ENCODE measurements at regions not wholly inside any gene's neighbourhood (a gene's known extent, or its start where the extent isn't known, plus 50 kb on each side); places are given as distances from the start of the nearest gene placed in this dataset.

DNA sequence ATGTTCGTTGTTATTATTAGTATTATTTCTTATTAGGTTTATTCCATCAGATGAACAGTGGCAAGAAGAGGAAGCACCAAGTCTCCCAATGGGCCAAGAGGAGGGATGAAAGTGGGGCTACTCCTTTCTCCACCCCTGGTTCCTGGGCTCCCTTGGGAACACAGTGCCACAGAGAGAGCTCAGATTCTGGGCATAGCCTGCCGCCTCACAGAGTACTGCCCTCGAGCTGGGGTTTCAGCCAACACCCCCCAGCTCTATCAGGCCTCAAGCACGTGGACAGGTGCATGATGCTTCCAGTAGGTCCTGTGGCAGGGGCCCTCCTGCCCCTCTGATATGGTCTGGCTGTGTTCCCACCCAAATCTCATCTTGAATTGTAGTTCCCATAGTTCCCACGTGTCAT, 103.6 kb upstream of the RNF32 start:
- 94% methylated on average over 3 of the region's 5 CpGs for WGBS (ENCODE audit: insufficient coverage)
- H3K36me3 ChIP-seq (ENCODE audit: control insufficient read depth, insufficient read depth, low read length): no peaks in the 10 kb centered on the region
- no peaks in the 10 kb centered on the region for H3K4me1 ChIP-seq (ENCODE audit: control insufficient read depth, insufficient read depth, low read length)
- no peaks in the 10 kb centered on the region for H3K9me3 ChIP-seq (ENCODE audit: control insufficient read depth, insufficient read depth, low read length)
- no peaks in the 10 kb centered on the region for H3K27me3 ChIP-seq (ENCODE audit: control insufficient read depth, insufficient read depth, low read length)
- no peak for DNase-seq (ENCODE audit: low read depth in 4 of 6, low spot score in 6 of 6)
- H3K27ac ChIP-seq (ENCODE audit: low read depth, low read length): no peak overlapping the region
- H3K4me3 ChIP-seq (ENCODE audit: low read depth, low read length): no peak overlapping the region

DNA sequence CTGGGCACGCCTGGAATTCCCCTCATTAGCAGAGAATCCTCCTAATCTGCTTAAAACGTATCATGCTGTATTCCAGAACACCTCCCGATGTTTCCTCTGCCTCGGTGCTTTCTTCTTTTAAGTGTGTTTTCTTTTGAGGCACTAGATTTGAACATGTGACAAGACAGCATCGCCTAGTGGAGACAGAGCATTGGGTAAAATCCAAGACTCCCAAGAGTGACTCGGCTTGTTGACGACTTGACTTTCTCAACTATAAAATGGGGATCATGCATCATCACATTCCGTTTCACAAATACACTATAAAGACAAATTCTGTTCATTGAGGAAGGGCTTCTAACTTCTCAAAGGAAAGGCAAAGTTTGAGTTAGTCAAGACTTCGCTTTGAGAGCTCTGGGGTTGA, 105.6 kb upstream of the RNF32 start:
- H3K27me3 ChIP-seq (ENCODE audit: control insufficient read depth, insufficient read depth, low read length): no peaks in the 10 kb centered on the region
- no peak overlapping the region for H3K27ac ChIP-seq (ENCODE audit: low read depth, low read length)
- no peaks in the 10 kb centered on the region for H3K36me3 ChIP-seq (ENCODE audit: control insufficient read depth, insufficient read depth, low read length)
- H3K4me1 ChIP-seq (ENCODE audit: control insufficient read depth, insufficient read depth, low read length): no peaks in the 10 kb centered on the region
- H3K4me3 ChIP-seq (ENCODE audit: low read depth, low read length): no peak overlapping the region
- no peaks in the 10 kb centered on the region for H3K9me3 ChIP-seq (ENCODE audit: control insufficient read depth, insufficient read depth, low read length)
- DNase-seq (ENCODE audit: low read depth in 4 of 6, low spot score in 6 of 6): no peak
- WGBS (ENCODE audit: insufficient coverage): 100% methylated on average over 1 of the region's 9 CpGs

DNA sequence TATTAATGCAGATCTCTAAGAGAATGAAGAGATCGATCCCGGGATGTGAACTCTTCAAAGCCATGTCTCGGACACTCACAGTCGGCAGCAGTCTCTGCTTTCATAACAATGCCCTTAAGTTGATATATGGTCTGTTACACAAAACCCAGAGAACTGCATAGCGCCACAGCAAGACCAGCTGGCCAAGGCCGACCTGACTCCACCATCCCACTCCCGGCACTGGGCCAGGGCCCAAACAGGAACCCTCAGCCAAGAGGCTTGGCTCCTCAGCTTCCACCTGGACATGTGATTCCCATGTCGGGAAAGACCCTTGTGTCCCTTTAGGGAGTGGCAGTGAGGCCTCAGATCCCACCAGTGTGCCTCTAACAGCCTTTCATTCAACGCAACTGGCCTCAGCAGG, 106.6 kb upstream of the RNF32 start:
- H3K4me1 ChIP-seq (ENCODE audit: control insufficient read depth, insufficient read depth, low read length): no peaks in the 10 kb centered on the region
- no peaks in the 10 kb centered on the region for H3K9me3 ChIP-seq (ENCODE audit: control insufficient read depth, insufficient read depth, low read length)
- H3K4me3 ChIP-seq (ENCODE audit: low read depth, low read length): no peak overlapping the region
- no peaks in the 10 kb centered on the region for H3K27me3 ChIP-seq (ENCODE audit: control insufficient read depth, insufficient read depth, low read length)
- no peak overlapping the region for H3K27ac ChIP-seq (ENCODE audit: low read depth, low read length)
- no peak for DNase-seq (ENCODE audit: low read depth in 4 of 6, low spot score in 6 of 6)
- no peaks in the 10 kb centered on the region for H3K36me3 ChIP-seq (ENCODE audit: control insufficient read depth, insufficient read depth, low read length)
- 81% methylated on average over 8 of the region's 9 CpGs for WGBS (ENCODE audit: insufficient coverage)

DNA sequence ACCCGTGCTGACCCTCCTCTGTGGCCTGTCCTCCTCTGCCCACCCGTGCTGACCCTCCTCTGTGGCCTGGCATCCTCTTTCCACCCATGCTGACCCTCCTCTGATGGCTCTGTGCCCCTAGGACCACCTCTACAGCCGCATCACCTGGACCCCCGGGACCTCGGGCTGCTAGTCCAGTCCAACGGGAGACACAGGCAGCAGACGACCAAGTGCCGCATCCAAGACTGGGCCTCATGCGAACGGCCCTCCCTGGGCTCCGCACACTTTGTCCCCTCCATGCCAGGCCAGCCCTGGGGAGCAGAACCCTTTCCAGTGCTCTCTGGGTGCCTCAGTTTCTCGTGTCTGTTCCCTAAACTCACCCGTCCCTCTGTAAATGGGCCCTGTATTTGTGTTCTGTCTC, 107.2 kb upstream of the RNF32 start:
- no peak for DNase-seq (ENCODE audit: low read depth in 4 of 6, low spot score in 6 of 6)
- Histone ChIP-seq H3K27me3 (ENCODE audit: control insufficient read depth, insufficient read depth, low read length) (no peaks in the 10 kb centered on the region), H3K4me3 (ENCODE audit: low read depth, low read length) (no peak overlapping the region), H3K27ac (ENCODE audit: low read depth, low read length) (no peak overlapping the region), H3K4me1 (ENCODE audit: control insufficient read depth, insufficient read depth, low read length) (no peaks in the 10 kb centered on the region), H3K9me3 (ENCODE audit: control insufficient read depth, insufficient read depth, low read length) (no peaks in the 10 kb centered on the region), H3K36me3 (ENCODE audit: control insufficient read depth, insufficient read depth, low read length) (no peaks in the 10 kb centered on the region)
- 91% methylated on average over 13 of the region's 13 CpGs for WGBS (ENCODE audit: insufficient coverage)

DNA sequence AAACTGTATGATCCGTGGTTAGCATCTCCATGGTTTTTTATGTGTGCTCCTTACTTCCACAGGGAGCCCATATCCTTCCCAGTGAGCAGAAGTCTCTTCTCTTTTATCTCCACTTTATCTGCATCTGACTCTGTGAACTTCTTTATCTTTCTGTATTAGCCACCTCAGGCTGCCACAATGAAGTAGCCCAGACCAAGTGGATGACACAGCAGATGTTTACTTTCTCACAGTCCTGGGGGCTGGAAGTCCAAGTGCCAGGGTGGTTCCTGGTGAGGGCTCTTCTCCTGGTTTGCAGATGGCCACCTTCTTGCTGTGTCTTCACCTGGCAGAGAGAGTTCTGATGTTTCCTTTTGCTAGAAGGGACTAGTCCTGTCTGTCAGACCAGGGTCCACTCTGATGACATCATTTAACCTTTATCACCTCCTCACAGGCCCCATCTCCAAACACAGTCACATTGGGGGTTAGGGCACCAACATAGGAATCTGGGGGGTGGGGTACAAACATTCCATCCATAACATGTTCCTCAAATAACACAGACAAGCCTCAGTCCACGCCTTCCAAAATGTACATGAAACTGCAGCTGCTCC, 108.5 kb upstream of the RNF32 start:
- no peak for DNase-seq (ENCODE audit: low read depth in 4 of 6, low spot score in 6 of 6)
- Histone ChIP-seq H3K27ac (ENCODE audit: low read depth, low read length) (no peak overlapping the region), H3K4me1 (ENCODE audit: control insufficient read depth, insufficient read depth, low read length) (no peaks in the 10 kb centered on the region), H3K27me3 (ENCODE audit: control insufficient read depth, insufficient read depth, low read length) (no peaks in the 10 kb centered on the region), H3K4me3 (ENCODE audit: low read depth, low read length) (no peak overlapping the region), H3K9me3 (ENCODE audit: control insufficient read depth, insufficient read depth, low read length) (no peaks in the 10 kb centered on the region), H3K36me3 (ENCODE audit: control insufficient read depth, insufficient read depth, low read length) (no peaks in the 10 kb centered on the region)
- WGBS (ENCODE audit: insufficient coverage): 100% methylated on average over 1 of the region's 2 CpGs

DNA sequence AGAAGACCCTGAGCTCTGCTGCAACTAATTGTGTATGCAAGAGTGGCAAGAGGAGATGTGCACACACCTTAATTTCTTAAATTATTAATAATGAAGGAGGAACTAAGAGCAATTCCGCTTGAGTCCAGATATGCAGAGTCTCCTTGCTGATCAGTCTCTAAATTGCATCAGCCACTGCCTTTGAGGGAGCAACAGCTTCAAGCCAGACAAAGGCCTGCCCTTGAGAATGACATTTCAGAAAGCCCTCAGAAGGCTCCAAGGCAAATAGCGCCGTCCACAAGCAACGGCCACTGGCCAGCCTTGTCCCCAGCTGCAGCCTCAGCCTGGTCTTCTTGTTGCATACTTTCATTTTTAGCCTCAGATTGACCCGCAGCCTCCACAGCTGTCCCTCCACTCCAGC, 110.6 kb upstream of the RNF32 start:
- Histone ChIP-seq H3K27me3 (ENCODE audit: control insufficient read depth, insufficient read depth, low read length) (no peaks in the 10 kb centered on the region), H3K27ac (ENCODE audit: low read depth, low read length) (no peak overlapping the region), H3K4me1 (ENCODE audit: control insufficient read depth, insufficient read depth, low read length) (no peaks in the 10 kb centered on the region), H3K4me3 (ENCODE audit: low read depth, low read length) (no peak overlapping the region), H3K36me3 (ENCODE audit: control insufficient read depth, insufficient read depth, low read length) (no peaks in the 10 kb centered on the region), H3K9me3 (ENCODE audit: control insufficient read depth, insufficient read depth, low read length) (no peaks in the 10 kb centered on the region)
- DNase-seq (ENCODE audit: low read depth in 4 of 6, low spot score in 6 of 6): no peak
- WGBS (ENCODE audit: insufficient coverage): 80% methylated on average over 4 of the region's 5 CpGs

DNA sequence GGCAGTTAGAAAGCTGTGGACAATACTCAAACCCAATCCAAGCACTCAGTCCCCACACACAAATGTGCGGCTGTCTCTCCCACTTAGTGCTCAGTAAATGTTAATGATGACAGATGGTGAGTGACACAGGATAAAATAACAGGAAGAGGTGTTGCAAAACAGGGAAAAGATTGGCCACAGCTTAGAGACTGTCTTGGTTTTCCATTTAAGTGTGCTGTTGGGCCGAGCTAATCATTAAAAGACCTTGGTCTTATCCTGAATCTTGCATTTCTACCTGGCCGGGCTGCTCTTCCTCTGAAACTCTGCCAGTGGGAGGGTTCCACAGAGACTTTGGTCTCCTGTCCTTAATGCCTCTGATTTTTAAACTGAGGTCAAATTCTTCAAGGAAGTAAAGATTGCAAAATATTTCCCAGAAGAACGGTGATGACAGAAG, 113.1 kb upstream of the RNF32 start:
- H3K4me1 ChIP-seq (ENCODE audit: control insufficient read depth, insufficient read depth, low read length): no peaks in the 10 kb centered on the region

DNA sequence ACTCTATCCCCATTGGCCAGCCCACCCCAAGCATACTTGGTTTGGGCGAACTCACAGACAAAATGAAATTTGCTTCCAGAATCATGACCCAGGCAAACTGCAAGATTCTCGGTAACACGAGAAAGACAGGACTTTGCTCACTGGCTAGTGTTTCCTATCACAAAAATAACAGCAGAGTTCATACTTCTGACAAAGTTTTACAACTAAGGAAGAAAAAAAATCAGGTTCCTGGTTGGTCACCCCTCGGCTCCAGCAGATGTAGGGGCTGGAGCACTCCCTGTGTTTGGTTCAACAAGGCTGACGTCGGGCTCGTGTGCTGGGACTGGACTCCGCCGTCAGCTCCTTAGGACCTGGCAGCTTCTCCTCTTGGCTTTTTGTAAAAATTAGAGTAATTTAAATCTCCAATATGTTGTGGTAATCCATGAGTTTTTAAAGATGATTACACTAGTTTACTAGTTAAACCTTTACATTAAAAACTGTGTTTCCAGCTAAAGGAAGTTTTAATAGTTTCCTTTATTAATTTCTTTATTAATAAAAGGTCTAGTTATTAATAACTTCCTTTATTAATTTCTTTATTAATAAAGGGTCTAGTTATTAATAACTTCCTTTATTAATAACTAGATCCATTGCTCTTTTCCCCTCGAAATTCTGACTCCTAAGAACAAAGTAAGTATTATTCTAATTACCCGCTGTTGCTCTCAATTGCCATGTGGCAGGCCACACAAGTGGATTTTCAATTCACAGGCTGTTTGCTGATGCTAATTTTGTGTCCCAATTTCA, 115.6 kb upstream of the RNF32 start:
- DNase-seq (ENCODE audit: low read depth in 4 of 6, low spot score in 6 of 6): no peak
- no peak overlapping the region for H3K4me3 ChIP-seq (ENCODE audit: low read depth, low read length)
- no peaks in the 10 kb centered on the region for H3K4me1 ChIP-seq (ENCODE audit: control insufficient read depth, insufficient read depth, low read length)
- no peaks in the 10 kb centered on the region for H3K27me3 ChIP-seq (ENCODE audit: control insufficient read depth, insufficient read depth, low read length)
- H3K27ac ChIP-seq (ENCODE audit: low read depth, low read length): no peak overlapping the region
- H3K9me3 ChIP-seq (ENCODE audit: control insufficient read depth, insufficient read depth, low read length): no peaks in the 10 kb centered on the region
- H3K36me3 ChIP-seq (ENCODE audit: control insufficient read depth, insufficient read depth, low read length): no peaks in the 10 kb centered on the region
- WGBS (ENCODE audit: insufficient coverage): 91% methylated on average over 8 of the region's 11 CpGs

More for the DNA sequence above, 113.1 kb upstream of the RNF32 start:
- WGBS (ENCODE audit: insufficient coverage): 93% methylated on average over 3 of the region's 4 CpGs
- no peak for DNase-seq (ENCODE audit: low read depth in 4 of 6, low spot score in 6 of 6)
- Histone ChIP-seq H3K9me3 (ENCODE audit: control insufficient read depth, insufficient read depth, low read length) (no peaks in the 10 kb centered on the region), H3K27ac (ENCODE audit: low read depth, low read length) (no peak overlapping the region), H3K27me3 (ENCODE audit: control insufficient read depth, insufficient read depth, low read length) (no peaks in the 10 kb centered on the region), H3K4me3 (ENCODE audit: low read depth, low read length) (no peak overlapping the region), H3K36me3 (ENCODE audit: control insufficient read depth, insufficient read depth, low read length) (no peaks in the 10 kb centered on the region)

DNA sequence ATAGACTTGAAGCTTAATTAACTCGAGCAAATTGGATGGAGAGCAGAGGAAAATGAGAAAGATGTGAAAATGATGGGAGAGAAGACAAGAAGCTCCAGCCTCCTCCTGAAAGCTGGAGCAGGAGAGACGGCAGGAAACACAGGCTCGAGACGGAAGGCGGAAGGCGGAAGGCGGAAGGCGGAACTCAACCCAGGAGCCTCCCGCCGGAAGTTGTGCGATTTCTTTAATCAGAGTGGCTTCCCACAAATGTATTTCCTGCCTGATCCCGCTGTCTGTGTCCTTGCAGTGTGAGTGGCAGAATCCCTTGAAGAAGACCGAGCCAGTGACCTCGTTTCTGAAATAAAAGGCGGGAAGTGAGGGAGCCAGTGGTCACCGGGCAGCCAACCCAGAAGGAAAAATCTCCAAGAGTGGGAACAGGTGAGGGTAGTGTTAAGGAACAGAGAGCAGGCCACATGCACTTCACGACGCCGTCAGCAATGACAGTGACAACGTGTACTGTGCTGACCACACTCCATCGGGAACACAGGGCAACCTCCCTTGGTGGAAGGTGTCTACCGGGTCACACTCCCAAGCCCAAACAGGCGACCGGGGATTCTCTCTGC, 117.0 kb upstream of the RNF32 start:
- H3K27ac ChIP-seq (ENCODE audit: low read depth, low read length): no peak overlapping the region
- DNase-seq (ENCODE audit: low read depth in 4 of 6, low spot score in 6 of 6): no peak
- no peaks in the 10 kb centered on the region for H3K9me3 ChIP-seq (ENCODE audit: control insufficient read depth, insufficient read depth, low read length)
- H3K27me3 ChIP-seq (ENCODE audit: control insufficient read depth, insufficient read depth, low read length): no peaks in the 10 kb centered on the region
- H3K4me3 ChIP-seq (ENCODE audit: low read depth, low read length): no peak overlapping the region
- no peaks in the 10 kb centered on the region for H3K4me1 ChIP-seq (ENCODE audit: control insufficient read depth, insufficient read depth, low read length)
- no peaks in the 10 kb centered on the region for H3K36me3 ChIP-seq (ENCODE audit: control insufficient read depth, insufficient read depth, low read length)
- WGBS (ENCODE audit: insufficient coverage): 87% methylated on average over 24 of the region's 24 CpGs

DNA sequence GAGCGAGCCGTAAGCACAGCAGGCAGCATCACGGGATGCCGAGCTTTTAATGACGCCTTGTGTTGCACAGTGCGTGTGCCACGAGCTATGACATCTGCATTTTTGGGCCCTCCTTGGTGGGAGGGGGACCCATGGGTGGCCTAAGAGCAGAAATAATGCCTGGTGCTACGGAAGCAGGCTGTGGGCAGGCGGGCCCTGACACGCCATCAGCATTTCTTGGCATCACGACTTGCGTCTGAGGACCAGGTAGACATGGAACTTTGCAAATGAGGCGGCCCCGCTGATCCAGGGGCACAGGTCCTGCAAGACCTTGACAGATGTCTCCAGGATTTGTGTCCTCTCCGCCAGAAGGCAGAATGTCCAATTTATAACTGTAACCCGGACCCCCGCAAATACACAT, 117.8 kb upstream of the RNF32 start:
- WGBS (ENCODE audit: insufficient coverage): 90% methylated on average over 16 of the region's 17 CpGs
- H3K4me1 ChIP-seq (ENCODE audit: control insufficient read depth, insufficient read depth, low read length): no peaks in the 10 kb centered on the region
- H3K4me3 ChIP-seq (ENCODE audit: low read depth, low read length): no peak overlapping the region

More for the DNA sequence above, 117.8 kb upstream of the RNF32 start:
- no peak for DNase-seq (ENCODE audit: low read depth in 4 of 6, low spot score in 6 of 6)
- no peaks in the 10 kb centered on the region for H3K27me3 ChIP-seq (ENCODE audit: control insufficient read depth, insufficient read depth, low read length)
- H3K36me3 ChIP-seq (ENCODE audit: control insufficient read depth, insufficient read depth, low read length): no peaks in the 10 kb centered on the region
- no peaks in the 10 kb centered on the region for H3K9me3 ChIP-seq (ENCODE audit: control insufficient read depth, insufficient read depth, low read length)
- no peak overlapping the region for H3K27ac ChIP-seq (ENCODE audit: low read depth, low read length)

Measured in spinal cord (tissue), 9 donors.